ENCODE measurements at regions not wholly inside any gene's neighbourhood (a gene's known extent, or its start where the extent isn't known, plus 50 kb on each side); places are given as distances from the start of the nearest gene placed in this dataset.
A peak's percentile ranks its signal among the peaks of the same experiment; 100 is the strongest.

- DNase-seq (ENCODE audit: low read depth) = no peak
Observed at GRCh38 chr1:101290922-101291561, 54.2 kb downstream of the S1PR1 start.

GRCh38 chr1:101291562-101292380 lies 55.0 kb downstream of the S1PR1 start:
- peak; percentile 87 for DNase-seq (ENCODE audit: low read depth)

GRCh38 chr1:101293461-101294051 lies 56.7 kb downstream of the S1PR1 start:
- DNase-seq (ENCODE audit: low read depth) = peak; percentile 80

GRCh38 chr1:101295209-101295608 lies 58.4 kb downstream of the S1PR1 start:
- DNase-seq (ENCODE audit: low read depth) = no peak

GRCh38 chr1:101298663-101299062 lies 61.8 kb downstream of the S1PR1 start:
- DNase-seq (ENCODE audit: low read depth) = no peak

GRCh38 chr1:101299141-101299540 lies 62.3 kb downstream of the S1PR1 start:
- no peak for DNase-seq (ENCODE audit: low read depth)

- no peak for DNase-seq (ENCODE audit: low read depth)
Observed at GRCh38 chr1:101299710-101300109, 62.9 kb downstream of the S1PR1 start.

- no peak for DNase-seq (ENCODE audit: low read depth)
Observed at GRCh38 chr1:101300916-101301315, 64.1 kb downstream of the S1PR1 start.

- no peak for DNase-seq (ENCODE audit: low read depth)
Observed at GRCh38 chr1:101301446-101302057, 64.7 kb downstream of the S1PR1 start.

- peak; percentile 36 for DNase-seq (ENCODE audit: low read depth)
Observed at GRCh38 chr1:101302831-101303511, 66.2 kb downstream of the S1PR1 start.

GRCh38 chr1:101307985-101308689 lies 71.3 kb downstream of the S1PR1 start:
- DNase-seq (ENCODE audit: low read depth) = no peak

- DNase-seq (ENCODE audit: low read depth) = no peak
Observed at GRCh38 chr1:101308935-101309333, 72.1 kb downstream of the S1PR1 start.

GRCh38 chr1:101309334-101310311 lies 72.8 kb downstream of the S1PR1 start:
- peak; percentile 26 for DNase-seq (ENCODE audit: low read depth)

GRCh38 chr1:101310506-101310905 lies 73.7 kb downstream of the S1PR1 start:
- DNase-seq (ENCODE audit: low read depth) = no peak

- no peak for DNase-seq (ENCODE audit: low read depth)
Observed at GRCh38 chr1:101311146-101311920, 74.5 kb downstream of the S1PR1 start.

- DNase-seq (ENCODE audit: low read depth) = no peak
Observed at GRCh38 chr1:101312147-101312546, 75.3 kb downstream of the S1PR1 start.

GRCh38 chr1:101313356-101313755 lies 76.5 kb downstream of the S1PR1 start:
- no peak for DNase-seq (ENCODE audit: low read depth)

- no peak for DNase-seq (ENCODE audit: low read depth)
Observed at GRCh38 chr1:101314244-101314643, 77.4 kb downstream of the S1PR1 start.

GRCh38 chr1:101316256-101316655 lies 79.4 kb downstream of the S1PR1 start:
- DNase-seq (ENCODE audit: low read depth) = no peak

Data from stromal cell of bone marrow (primary cell).